Mammary epithelial cell (primary cell): ENCODE measurements at regions not wholly inside any gene's neighbourhood (a gene's known extent, or its start where the extent isn't known, plus 50 kb on each side); places are given as distances from the start of the nearest gene placed in this dataset.

Experiments
- CTCF ChIP-seq, 2 donors: IDR thresholded peaks in 1 of 2; conservative IDR thresholded peaks in 1 of 2; 2 replicates each; pipeline ENCODE4 v1.5.1; 2011 to 2012; ENCODE audit warnings: inconsistent platforms in 2 of 2, low read length in 2 of 2, mild to moderate bottlenecking in 2 of 2, control low read depth in 1 of 2, low read depth in 1 of 2; ENCODE audit not compliant: insufficient read depth in 1 of 2; ENCODE audit errors: extremely low read depth in 1 of 2
- EZH2 ChIP-seq: IDR thresholded peaks from 2 replicates; pipeline ENCODE4 v1.6.1; 2012; ENCODE audit warnings: low read length, inconsistent platforms, borderline replicate concordance

DNA sequence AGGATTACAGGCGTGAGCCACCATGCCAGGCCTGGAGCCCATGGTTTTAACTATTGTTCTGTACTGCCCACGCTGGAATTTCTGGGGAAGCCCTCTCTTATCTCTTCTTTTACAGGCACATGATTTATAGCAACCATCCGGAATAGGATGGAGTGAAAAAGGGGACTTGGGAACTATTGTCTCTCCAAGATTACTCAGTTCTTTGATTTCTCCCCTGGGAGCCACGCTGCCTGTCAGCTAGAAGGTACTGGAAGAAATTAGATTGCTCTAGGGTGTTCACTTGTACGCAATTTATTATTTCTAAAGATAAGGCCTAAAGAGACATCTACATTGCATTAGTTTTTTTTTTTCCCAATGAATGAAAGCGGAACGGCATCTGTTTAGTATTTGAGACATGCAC lies 65.6 kb upstream of the PTPRJ start:
- TF ChIP-seq CTCF (conservative IDR thresholded peaks at IDR 0.05 in 1 of 2, IDR thresholded peaks at IDR 0.05 in 1 of 2; ENCODE audit: extremely low read depth in 1 of 2, insufficient read depth in 1 of 2, low read depth in 1 of 2, low read length in 2 of 2): no peak
- no peak for TF ChIP-seq EZH2
